GM12873 (cell line): ENCODE measurements at regions not wholly inside any gene's neighbourhood (a gene's known extent, or its start where the extent isn't known, plus 50 kb on each side); places are given as distances from the start of the nearest gene placed in this dataset.

Source experiments
- CTCF ChIP-seq: IDR thresholded peaks from 2 replicates; pipeline ENCODE4 v1.5.1; 2012; ENCODE audit warnings: low read depth, mild to moderate bottlenecking, moderate library complexity, low read length, control low read depth; ENCODE audit not compliant: insufficient read depth; ENCODE audit errors: missing control alignments

- no peak for TF ChIP-seq CTCF
Measured at GRCh38 chr1:165965857-165966256, 138.4 kb downstream of the UCK2 start.

- no peak for TF ChIP-seq CTCF
Measured at GRCh38 chr1:165974598-165975131, 147.3 kb downstream of the UCK2 start.

GRCh38 chr1:165988275-165988674 lies 160.9 kb downstream of the UCK2 start:
- no peak for TF ChIP-seq CTCF

GRCh38 chr1:165988817-165989216 lies 161.4 kb downstream of the UCK2 start:
- TF ChIP-seq CTCF: no peak

DNA sequence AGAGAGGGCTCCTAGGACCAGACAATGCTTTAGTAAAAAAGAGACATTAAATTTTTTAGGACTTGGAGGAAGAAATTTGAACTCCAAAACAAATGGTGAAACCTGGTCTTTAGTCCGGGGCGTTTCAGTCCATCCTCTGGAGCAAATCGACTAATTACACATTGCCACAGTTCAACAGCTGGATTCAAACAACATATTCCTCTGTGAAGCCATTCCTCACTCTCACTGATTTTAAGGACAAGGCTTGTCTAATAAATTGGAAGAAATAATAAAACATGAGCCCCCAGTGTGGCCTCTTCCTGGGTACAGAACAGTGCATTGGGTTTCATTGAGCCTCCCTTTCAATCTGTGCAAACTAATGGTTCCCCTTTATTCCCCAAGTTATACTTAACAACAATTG lies 165.1 kb downstream of the UCK2 start:
- TF ChIP-seq CTCF: no peak

DNA sequence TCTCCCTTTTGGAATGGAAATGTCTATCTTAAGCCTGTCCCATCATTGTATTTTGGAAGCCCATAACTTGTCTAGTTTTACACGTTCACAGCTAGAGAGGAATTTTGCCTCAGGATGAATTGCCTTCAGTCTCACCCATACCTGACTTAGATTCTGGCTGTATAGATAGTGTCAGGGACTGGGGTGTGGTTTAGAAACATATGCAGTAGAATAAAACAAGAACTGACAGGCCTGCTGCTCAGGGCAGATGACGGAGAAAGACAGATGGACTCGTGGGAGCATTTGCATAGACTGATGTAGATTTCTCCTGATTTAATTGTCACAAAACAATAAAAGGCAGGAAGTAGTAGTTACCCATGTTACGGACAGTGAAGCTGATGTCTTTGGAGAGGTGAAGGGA lies 166.7 kb downstream of the UCK2 start:
- no peak for TF ChIP-seq CTCF

DNA sequence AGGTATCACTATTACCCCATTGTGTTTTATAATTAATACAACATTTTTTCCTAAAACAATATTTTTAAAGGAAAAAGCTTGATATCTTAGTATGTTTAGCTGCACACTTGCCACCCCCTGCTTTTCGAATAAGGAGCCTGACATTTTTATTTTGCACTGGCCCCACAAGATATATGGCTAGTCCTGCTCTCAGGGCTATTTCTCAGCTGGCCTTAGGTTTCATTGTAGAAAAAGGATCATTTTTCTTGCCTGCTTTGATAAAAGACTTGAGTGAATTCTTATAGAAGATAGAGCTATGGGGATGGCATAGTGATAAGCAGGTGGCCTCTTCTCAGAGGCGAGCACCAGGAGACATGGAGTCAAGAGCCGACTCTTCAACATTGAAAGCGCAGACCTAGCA lies 167.0 kb downstream of the FAM78B start:
- no peak for TF ChIP-seq CTCF
